Motor neuron (in vitro differentiated cells): ENCODE measurements at regions not wholly inside any gene's neighbourhood (a gene's known extent, or its start where the extent isn't known, plus 50 kb on each side); places are given as distances from the start of the nearest gene placed in this dataset.
"Not testable (repeated sequence)": the region's sequence is repeated elsewhere in the genome, so short reads cannot be mapped to it uniquely, and the experiment has no call there.

ENCODE experiments used
- ATAC-seq, 8 experiments: fragments of 200-7000 bp; cut with Tn5 transposase; replicated peaks in 6 of 8; 2 replicates each; pipeline ENCODE4 v1.8.0; 2021; ENCODE audit warnings: mild to moderate bottlenecking in 8 of 8, moderate library complexity in 8 of 8
- H3K27ac ChIP-seq, 2 donors: fragments of 250-450 bp; sonication (Bioruptor Pico); 2 replicates each; pipeline ENCODE4 v1.9.0; 2021; ENCODE audit warnings: antibody characterized with exemption in 2 of 2, mild to moderate bottlenecking in 2 of 2, moderate library complexity in 1 of 2
- H3K4me1 ChIP-seq, 2 donors: fragments of 250-450 bp; sonication (Bioruptor Pico); replicated peaks in 1 of 2; 2 replicates each; pipeline ENCODE4 v1.6.1; 2021; ENCODE audit warnings: antibody characterized with exemption in 2 of 2, mild to moderate bottlenecking in 2 of 2, moderate library complexity in 1 of 2
- H3K4me3 ChIP-seq, 5 donors: fragments of 250-450 bp; sonication (Bioruptor Pico); 2 replicates each; pipeline ENCODE4 v1.9.0; 2021; ENCODE audit warnings: antibody characterized with exemption in 5 of 5, mild to moderate bottlenecking in 5 of 5, moderate library complexity in 4 of 5
- WGBS, 10 experiments: fragments of 450-650 bp; shearing (Covaris generic); methylation state at CpG; one replicate each; pipeline ENCODE4 v1.0.0; 2022; 5-methylcytosine and 5-hydroxymethylcytosine counted together
- in situ Hi-C, 9 experiments: fragments of 400-800 bp; cut with MboI; loops; one replicate each; pipeline ENCODE4 v1.15.0; 2021; ENCODE audit warnings: low sequenced_read_pairs in 9 of 9, low pct_unique_long_range_greater_than_20kb in 2 of 9; ENCODE audit not compliant: unreplicated experiment in 9 of 9

DNA sequence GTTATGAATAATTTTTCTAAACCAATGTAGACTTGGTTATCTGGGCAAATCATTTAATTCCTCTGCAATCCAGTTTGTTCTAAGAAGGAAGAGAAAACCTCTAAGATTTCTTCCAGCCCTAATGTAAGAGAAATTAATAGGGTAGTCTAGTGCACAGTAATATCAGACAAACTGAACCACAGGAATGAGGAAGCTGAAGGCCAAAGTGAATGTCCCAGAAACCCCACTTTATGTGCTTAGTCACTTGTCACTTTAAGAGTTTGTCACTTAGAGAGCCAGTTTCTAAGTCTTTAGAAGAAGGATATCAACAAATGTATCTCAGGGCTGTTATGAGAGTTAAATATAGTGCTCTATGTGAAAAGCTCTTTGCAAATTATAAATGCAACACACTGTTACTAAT, 750.6 kb downstream of the DIAPH3 start:
- H3K4me3 ChIP-seq: no peak overlapping the region
- peaks cover 0 to 13% of the 10 kb centered on the region in 2 donors for H3K4me1 ChIP-seq
- in situ Hi-C loops: no loop called here
- ATAC-seq: no peak
- no peak overlapping the region for H3K27ac ChIP-seq

DNA sequence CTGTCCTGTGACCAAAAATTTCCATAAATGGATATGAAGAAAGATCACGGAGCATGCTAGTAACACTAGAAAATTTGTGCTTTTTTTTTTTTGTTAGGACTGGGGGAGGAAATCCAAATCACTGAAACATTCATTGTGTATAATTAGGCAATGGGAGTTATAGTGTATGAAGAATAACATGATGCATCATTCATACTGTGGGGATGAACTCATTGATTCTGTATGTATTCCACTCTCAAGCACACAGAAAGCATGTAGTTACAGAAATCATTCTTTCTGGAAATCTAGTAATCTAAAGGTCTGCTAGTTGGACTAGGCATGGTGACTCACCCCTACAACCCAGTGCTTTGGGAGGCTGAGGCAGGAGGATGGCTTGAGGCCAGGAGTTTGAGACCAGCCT, 749.7 kb downstream of the DIAPH3 start:
- Histone ChIP-seq H3K4me1 (peaks cover 0 to 11% of the 10 kb centered on the region in 2 donors), H3K27ac (no peak overlapping the region), H3K4me3 (no peak overlapping the region)
- no peak for ATAC-seq
- in situ Hi-C loops: no loop called here
- WGBS, 10 experiments: 0 to 100% (median 45%) methylated on average over 1 of the region's 1 CpG; no CpG with 5 or more reads in 4 of the 10 experiments

DNA sequence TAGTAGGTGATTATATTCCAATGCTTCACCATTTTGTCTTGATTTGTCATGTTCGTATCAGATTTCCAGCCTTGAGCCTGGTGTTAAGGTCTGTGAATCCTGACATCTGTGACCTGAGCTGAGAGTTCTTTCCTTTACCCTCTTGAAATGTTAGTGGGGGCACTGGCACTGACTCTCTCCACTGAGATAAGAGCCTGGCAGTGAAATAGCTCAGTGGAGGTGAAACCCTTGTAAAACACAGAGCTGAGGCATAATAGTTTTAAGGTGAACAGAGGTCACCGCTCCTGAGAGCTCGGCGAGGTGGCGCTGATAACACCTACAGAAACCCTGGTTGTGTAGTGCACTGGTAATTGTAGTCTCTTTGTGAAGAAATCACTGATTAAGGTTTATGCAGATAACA, 748.2 kb downstream of the DIAPH3 start:
- no peak for ATAC-seq
- in situ Hi-C loops: no loop called here
- Histone ChIP-seq H3K4me1 (peaks cover 0 to 6% of the 10 kb centered on the region in 2 donors), H3K27ac (no peak overlapping the region), H3K4me3 (no peak overlapping the region)
- WGBS, 10 experiments: 11 to 100% (median 81%) methylated on average over 1 to 5 of the region's 5 CpGs; no CpG with 5 or more reads in 2 of the 10 experiments

DNA sequence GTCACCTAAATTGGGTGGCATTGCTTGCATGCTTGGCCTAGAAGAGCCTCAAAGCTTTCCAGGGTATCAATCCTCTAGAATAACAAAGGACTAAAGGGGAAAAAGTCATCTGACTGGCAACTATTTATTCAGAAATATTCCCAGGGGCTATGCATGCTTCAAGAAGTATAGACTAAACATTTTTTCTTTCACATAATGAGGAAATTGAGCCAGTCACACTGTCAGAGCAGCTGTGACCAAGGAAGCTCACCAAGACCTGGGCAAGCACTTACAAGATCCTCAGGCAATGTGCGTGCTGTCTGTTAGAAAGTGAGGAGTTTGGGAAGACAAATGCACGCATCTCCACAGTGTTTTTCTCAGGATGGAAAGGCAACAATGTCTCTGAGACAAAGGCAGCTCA, 747.2 kb downstream of the DIAPH3 start:
- in situ Hi-C loops: no loop called here
- no peak overlapping the region for H3K4me3 ChIP-seq
- peak in 3 of 8 experiments; percentile 36 to 41 (median 38) for ATAC-seq
- H3K27ac ChIP-seq: no peak overlapping the region
- 0 to 100% (median 41%) methylated on average over 1 to 2 of the region's 2 CpGs; no CpG with 5 or more reads in 2 of the 10 experiments for WGBS, 10 experiments
- peaks cover 0 to 6% of the 10 kb centered on the region in 2 donors for H3K4me1 ChIP-seq

DNA sequence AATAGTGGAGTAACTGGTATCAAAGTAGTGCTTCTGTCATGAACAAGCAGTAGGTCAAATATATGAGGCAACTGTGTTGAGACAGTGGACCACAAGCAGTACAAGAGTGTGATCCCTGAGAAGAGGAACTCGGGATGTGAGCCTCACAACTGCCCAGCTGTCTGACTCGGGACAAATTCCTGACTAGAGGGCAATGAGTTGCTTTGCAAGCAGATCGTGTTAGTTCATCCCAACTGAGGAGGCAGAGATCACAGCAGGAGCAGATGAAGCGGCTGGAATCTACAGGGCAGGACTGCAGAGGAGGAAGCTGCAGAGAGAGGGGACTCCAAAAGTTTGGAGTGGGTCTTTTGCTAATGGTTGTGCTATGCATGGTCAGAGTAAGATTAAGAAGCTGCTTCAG, 741.1 kb downstream of the DIAPH3 start:
- WGBS, 10 experiments: 0 to 75% (median 55%) methylated on average over 2 to 4 of the region's 4 CpGs; no CpG with 5 or more reads in 2 of the 10 experiments
- no peaks in the 10 kb centered on the region for H3K4me1 ChIP-seq
- no peak for ATAC-seq
- H3K4me3 ChIP-seq: no peak overlapping the region
- in situ Hi-C loops: no loop called here
- H3K27ac ChIP-seq: no peak overlapping the region

DNA sequence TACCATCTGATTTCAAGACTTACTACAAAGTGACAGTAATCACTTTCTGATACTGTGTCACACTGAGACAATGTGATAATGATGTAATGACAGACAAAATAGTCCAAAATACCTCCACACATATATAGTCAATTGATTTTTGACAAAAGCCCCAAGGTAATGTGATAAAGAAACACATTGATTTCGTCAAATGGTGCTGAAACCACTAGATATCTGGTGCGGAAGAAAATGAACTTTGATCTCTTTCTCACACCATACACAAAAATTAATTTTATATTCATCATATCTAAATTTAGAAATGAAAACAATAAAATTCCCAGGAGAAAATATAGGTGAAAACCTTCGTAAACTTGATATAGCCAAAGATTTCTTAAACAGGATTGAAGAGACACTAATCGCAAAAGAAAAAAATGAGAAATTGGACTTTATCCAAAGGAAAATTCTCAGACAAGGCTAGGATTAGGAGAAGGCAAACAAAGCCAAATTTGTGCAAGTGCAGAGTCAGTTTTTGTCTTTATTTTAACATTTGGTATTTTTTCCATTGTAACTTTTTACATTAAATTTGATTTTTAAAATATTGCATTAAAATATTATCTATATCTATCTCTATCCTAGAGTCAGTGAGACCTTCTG, 739.9 kb downstream of the DIAPH3 start:
- H3K27ac ChIP-seq: no peak overlapping the region
- WGBS, 10 experiments: 30 to 100% (median 84%) methylated on average over 1 to 4 of the region's 4 CpGs
- in situ Hi-C loops: no loop called here
- no peak for ATAC-seq
- H3K4me3 ChIP-seq: no peak overlapping the region
- no peaks in the 10 kb centered on the region for H3K4me1 ChIP-seq

DNA sequence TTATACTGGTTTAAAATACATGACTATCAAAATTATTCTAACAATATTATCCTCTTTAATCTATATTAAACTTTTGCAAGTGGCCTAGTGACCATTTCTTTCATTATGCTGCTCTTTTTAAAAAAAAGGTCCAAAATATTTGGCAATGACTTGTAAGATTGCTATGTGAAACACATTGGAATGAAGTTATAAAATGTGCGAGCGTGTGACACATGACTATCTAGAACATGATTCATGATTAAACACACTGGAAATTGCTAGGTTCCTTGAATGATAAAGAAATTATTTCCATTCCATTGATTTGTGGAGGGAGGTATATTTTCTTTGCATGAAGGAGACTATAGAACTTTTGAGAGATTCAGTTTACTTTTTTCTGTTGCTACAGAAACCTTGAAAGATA, 739.1 kb downstream of the DIAPH3 start:
- 14 to 100% (median 69%) methylated on average over 1 to 2 of the region's 2 CpGs; no CpG with 5 or more reads in 1 of the 10 experiments for WGBS, 10 experiments
- no peak overlapping the region for H3K27ac ChIP-seq

DNA sequence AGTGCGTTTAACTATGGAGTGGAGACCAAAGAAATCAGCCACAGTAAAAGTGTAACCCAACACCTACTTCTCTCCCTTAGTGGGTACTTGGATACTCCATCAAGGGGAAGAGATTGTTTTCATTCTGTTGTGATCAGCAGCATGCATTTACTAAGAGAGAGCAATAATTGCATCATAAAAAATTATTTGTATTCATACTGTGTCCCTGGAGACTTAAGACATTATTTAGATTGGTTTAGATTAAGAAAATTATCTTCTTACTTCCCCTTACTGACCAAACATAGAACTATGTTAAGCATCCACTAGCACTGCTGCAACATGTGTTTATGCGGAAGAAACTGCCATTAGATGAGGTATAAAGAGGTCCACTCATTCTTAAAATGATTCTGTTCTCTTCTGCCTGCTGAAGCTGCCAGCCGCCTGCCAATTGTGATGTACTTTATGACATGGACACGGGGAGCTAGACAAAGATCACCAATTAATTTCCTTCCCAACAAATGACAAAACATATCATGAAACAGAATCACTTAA, 738.5 kb downstream of the DIAPH3 start:
- peak in 3 of 8 experiments; percentile 34 to 63 (median 35) for ATAC-seq
- WGBS, 10 experiments: 20 to 100% (median 75%) methylated on average over 1 to 4 of the region's 4 CpGs; no CpG with 5 or more reads in 1 of the 10 experiments
- Histone ChIP-seq H3K4me1 (no peaks in the 10 kb centered on the region), H3K4me3 (no peak overlapping the region), H3K27ac (no peak overlapping the region)
- in situ Hi-C loops: no loop called here

More for the DNA sequence above, 739.1 kb downstream of the DIAPH3 start:
- ATAC-seq: no peak
- Histone ChIP-seq H3K4me1 (no peaks in the 10 kb centered on the region), H3K4me3 (no peak overlapping the region)
- in situ Hi-C loops: no loop called here

DNA sequence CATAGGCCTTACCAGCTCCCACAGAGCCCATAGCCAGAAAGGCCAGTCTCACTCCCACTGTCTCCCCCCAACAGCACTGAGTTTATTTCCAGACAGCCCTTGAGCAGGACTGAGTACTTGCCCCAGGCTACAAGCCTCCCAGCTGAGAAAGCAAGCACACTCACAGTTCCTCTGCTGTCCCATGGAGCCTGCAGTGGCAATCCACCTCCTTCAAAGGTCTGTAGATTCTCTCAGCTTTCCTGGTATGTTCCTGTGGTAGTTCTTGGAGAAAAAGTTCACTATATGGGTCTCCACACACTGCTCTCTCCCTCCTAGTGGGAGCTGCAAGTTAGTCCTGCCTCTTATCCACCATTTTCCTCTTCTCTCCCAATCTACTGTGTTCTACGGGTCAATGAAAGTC, 728.7 kb downstream of the DIAPH3 start:
- H3K4me3 ChIP-seq: no peak overlapping the region
- 0 to 100% (median 92%) methylated on average over 1 of the region's 1 CpG; no CpG with 5 or more reads in 3 of the 10 experiments for WGBS, 10 experiments
- H3K27ac ChIP-seq: no peak overlapping the region
- in situ Hi-C loops: no loop called here
- H3K4me1 ChIP-seq: peaks cover 0 to 12% of the 10 kb centered on the region in 2 donors
- no peak for ATAC-seq

DNA sequence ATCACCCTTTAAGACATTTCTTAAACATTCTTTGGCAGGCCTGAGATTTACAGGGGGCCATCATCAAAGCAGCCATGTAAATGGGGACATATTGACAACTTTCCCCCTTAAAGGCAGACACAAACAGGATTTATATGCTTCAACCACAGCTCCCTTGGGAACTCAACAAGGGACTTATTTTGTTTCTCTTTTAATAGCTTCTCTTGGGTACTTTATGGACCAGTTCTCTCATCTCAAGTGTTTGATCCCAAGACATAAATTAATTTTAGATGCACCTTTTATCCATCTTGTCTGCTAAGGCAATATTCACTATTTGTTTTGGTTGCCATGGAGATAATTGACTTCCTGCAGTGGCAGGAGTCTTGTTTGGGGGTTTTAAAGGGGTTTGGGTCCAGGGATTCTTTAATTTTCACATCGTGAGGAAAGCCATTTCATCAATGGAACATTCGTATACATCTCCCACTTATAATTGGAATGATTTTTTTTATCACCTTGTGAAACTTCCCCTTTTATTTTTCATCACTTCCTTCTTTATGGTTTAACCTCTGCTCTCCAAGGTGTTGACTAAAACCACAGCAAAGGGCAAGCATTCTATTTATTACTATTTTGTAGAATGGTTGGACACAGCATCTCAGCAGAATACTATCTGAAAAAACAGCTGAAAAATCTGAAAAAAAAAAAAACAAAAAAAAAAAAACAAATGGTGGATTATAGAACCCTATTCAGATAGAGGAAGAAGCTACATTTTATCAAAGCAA, 726.0 kb downstream of the DIAPH3 start:
- in situ Hi-C loops: no loop called here
- H3K4me1 ChIP-seq: peaks cover 0 to 15% of the 10 kb centered on the region in 2 donors
- ATAC-seq: peak in 2 of 8 experiments; percentile 23 to 59
- H3K27ac ChIP-seq: no peak overlapping the region
- WGBS, 10 experiments: 0 to 80% (median 37%) methylated on average over 1 to 2 of the region's 2 CpGs; no CpG with 5 or more reads in 1 of the 10 experiments
- H3K4me3 ChIP-seq: no peak overlapping the region

DNA sequence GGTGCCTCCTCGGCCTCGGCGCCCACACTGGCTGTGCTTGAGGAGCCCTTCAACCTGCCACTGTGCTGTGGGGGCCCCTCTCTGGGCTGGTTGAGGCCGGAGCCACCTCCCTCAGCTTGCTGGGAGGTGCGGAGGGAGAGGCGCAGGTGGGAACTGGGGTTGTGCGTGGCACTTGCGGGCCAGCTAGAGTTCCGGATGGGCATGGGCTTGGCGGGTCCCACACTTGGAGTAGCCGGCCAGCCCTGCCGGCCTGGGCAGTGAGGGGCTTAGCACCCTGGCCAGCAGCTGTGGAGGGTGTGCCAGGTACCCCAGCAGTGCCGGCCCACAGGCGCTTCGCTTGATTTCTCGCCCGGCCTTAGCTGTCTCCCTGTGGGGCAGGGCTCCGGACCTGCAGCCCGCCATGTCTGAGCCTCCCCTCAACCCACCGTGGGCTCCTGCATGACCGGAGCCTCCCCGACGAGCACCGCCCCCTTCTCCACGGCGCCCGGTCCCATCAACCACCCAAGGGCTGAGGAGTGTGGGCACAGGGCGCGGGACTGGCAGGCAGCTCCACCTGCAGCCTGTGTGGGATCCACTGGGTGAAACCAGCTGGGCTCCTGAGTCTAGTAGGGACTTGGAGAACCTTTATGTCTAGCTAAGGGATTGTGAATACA, 723.8 kb downstream of the DIAPH3 start:
- ATAC-seq: no peak
- peaks cover 0 to 18% of the 10 kb centered on the region in 2 donors for H3K4me1 ChIP-seq
- in situ Hi-C loops: no loop called here
- 53 to 92% (median 60%) methylated on average over 1 to 4 of the region's 29 CpGs; no CpG with 5 or more reads in 6 of the 10 experiments for WGBS, 10 experiments
- H3K27ac ChIP-seq: no peak overlapping the region
- H3K4me3 ChIP-seq: no peak overlapping the region

DNA sequence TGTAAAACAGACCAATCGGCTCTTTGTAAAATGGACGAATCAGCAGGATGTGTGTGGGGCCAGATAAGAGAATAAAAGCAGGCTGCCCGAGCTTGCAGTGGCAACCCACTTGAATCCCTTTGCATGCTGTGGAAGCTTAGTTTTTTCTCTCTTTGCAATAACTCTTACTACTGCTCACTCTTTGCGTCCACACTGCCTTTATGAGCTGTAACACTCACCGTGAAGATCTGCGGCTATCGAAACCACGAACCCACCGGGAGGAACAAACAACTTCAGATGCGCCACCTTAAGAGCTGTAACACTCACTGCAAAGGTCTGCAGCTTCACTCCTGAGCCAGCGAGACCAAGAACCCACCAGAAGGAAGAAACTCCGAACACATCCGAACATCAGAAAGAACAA, 722.7 kb downstream of the DIAPH3 start:
- H3K27ac ChIP-seq, ATAC-seq, H3K4me3 ChIP-seq, in situ Hi-C loops: not testable (repeated sequence)
- H3K4me1 ChIP-seq: peaks cover 0 to 23% of the 10 kb centered on the region in 2 donors
- 45 to 100% (median 87%) methylated on average over 1 to 10 of the region's 13 CpGs; no CpG with 5 or more reads in 3 of the 10 experiments for WGBS, 10 experiments
